CD4-positive, alpha-beta T cell treated with Interleukin-1 beta for 1 hour (primary cell): ENCODE measurements at regions not wholly inside any gene's neighbourhood (a gene's known extent, or its start where the extent isn't known, plus 50 kb on each side); places are given as distances from the start of the nearest gene placed in this dataset.
"Not testable (repeated sequence)": the region's sequence is repeated elsewhere in the genome, so short reads cannot be mapped to it uniquely, and the experiment has no call there.

Source experiments
- DNase-seq, 2 donors: peaks; one replicate each; pipeline ENCODE4 v3.0.0-alpha.2; 2020 to 2022

GRCh38 chr9:75545287-75545686 lies 345.2 kb upstream of the PCSK5 start:
- DNase-seq, result no peak

- DNase-seq, result no peak
Observed at GRCh38 chr9:75548871-75549270, 341.6 kb upstream of the PCSK5 start.

- no peak for DNase-seq
Observed at GRCh38 chr9:75551861-75552260, 338.6 kb upstream of the PCSK5 start.

- DNase-seq, result no peak
Observed at GRCh38 chr9:75552941-75553340, 337.5 kb upstream of the PCSK5 start.

- DNase-seq, result not testable (repeated sequence)
Observed at GRCh38 chr9:75566813-75567212, 323.7 kb upstream of the PCSK5 start.

- DNase-seq, result no peak
Observed at GRCh38 chr9:75570538-75570937, 319.9 kb upstream of the PCSK5 start.

GRCh38 chr9:75574569-75574968 lies 315.9 kb upstream of the PCSK5 start:
- no peak for DNase-seq

- DNase-seq, result no peak
Observed at GRCh38 chr9:75582870-75583269, 307.6 kb upstream of the PCSK5 start.

GRCh38 chr9:75588808-75589207 lies 301.7 kb upstream of the PCSK5 start:
- no peak for DNase-seq

- DNase-seq, result no peak
Observed at GRCh38 chr9:75589497-75589896, 301.0 kb upstream of the PCSK5 start.

- DNase-seq, result no peak
Observed at GRCh38 chr9:75591972-75592371, 298.5 kb upstream of the PCSK5 start.

- DNase-seq, result no peak
Observed at GRCh38 chr9:75592586-75592985, 297.9 kb upstream of the PCSK5 start.

- DNase-seq, result no peak
Observed at GRCh38 chr9:75593920-75594319, 296.6 kb upstream of the PCSK5 start.

- DNase-seq, result no peak
Observed at GRCh38 chr9:75599126-75599525, 291.3 kb upstream of the PCSK5 start.

GRCh38 chr9:75601280-75601679 lies 289.2 kb upstream of the PCSK5 start:
- no peak for DNase-seq

GRCh38 chr9:75602060-75602459 lies 288.4 kb upstream of the PCSK5 start:
- DNase-seq, result no peak

GRCh38 chr9:75604661-75605060 lies 285.8 kb upstream of the PCSK5 start:
- no peak for DNase-seq

- DNase-seq, result no peak
Observed at GRCh38 chr9:75607521-75607920, 283.0 kb upstream of the PCSK5 start.

GRCh38 chr9:75609401-75609800 lies 281.1 kb upstream of the PCSK5 start:
- no peak for DNase-seq

GRCh38 chr9:75610246-75610645 lies 280.2 kb upstream of the PCSK5 start:
- DNase-seq, result no peak

GRCh38 chr9:75612205-75612604 lies 278.3 kb upstream of the PCSK5 start:
- DNase-seq, result no peak

GRCh38 chr9:75612754-75613153 lies 277.7 kb upstream of the PCSK5 start:
- no peak for DNase-seq

- no peak for DNase-seq
Observed at GRCh38 chr9:75615284-75615683, 275.2 kb upstream of the PCSK5 start.

GRCh38 chr9:75616052-75616451 lies 274.4 kb upstream of the PCSK5 start:
- DNase-seq, result no peak

GRCh38 chr9:75616841-75617566 lies 273.5 kb upstream of the PCSK5 start:
- DNase-seq, result no peak
